Adrenal gland (tissue), 5 donors: ENCODE measurements at regions not wholly inside any gene's neighbourhood (a gene's known extent, or its start where the extent isn't known, plus 50 kb on each side); places are given as distances from the start of the nearest gene placed in this dataset.

Experiments used
- POLR2A ChIP-seq, 2 donors: fragments of 450-650 bp; IDR thresholded peaks; one replicate each; pipeline ENCODE4 v1.6.1; 2017; ENCODE audit warnings: antibody characterized with exemption in 2 of 2, mild to moderate bottlenecking in 2 of 2, moderate library complexity in 1 of 2
- TF ChIP-seq, protein P1 (sequence below), 6 experiments: fragments of 450-650 bp in 4 of 6; fragments of 200-600 bp in 2 of 6; sonication (generic) in 1 of 6; IDR thresholded peaks; 1 replicate in 5 of 6; 2 replicates in 1 of 6; pipeline versions ENCODE4 v1.5.1 to v1.8.0; 2016 to 2021; ENCODE audit warnings: antibody characterized with exemption in 6 of 6, mild to moderate bottlenecking in 2 of 6, moderate library complexity in 1 of 6
- donor health status: DM: no; HTN: no; CAD: no.

DNA sequence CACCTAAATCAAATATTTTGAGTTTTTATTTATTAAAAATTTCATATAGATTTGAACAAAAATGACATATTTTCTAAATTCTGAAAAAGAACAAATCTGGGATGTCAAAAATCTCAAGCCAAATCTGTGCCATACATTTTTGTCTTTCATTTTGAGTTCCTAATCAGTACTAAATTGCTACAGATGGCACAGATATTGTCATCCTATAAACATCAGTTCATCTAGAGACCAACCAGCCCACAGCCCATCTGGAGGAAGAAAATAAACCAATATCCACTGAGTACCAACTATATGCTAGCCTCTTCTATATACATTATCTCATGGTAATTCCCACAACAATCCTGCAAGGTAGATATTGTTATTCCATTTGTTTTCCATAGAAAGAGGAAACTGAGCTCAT is 156.8 kb upstream of the ATP1B1 start:
- TF ChIP-seq, protein P1, sequence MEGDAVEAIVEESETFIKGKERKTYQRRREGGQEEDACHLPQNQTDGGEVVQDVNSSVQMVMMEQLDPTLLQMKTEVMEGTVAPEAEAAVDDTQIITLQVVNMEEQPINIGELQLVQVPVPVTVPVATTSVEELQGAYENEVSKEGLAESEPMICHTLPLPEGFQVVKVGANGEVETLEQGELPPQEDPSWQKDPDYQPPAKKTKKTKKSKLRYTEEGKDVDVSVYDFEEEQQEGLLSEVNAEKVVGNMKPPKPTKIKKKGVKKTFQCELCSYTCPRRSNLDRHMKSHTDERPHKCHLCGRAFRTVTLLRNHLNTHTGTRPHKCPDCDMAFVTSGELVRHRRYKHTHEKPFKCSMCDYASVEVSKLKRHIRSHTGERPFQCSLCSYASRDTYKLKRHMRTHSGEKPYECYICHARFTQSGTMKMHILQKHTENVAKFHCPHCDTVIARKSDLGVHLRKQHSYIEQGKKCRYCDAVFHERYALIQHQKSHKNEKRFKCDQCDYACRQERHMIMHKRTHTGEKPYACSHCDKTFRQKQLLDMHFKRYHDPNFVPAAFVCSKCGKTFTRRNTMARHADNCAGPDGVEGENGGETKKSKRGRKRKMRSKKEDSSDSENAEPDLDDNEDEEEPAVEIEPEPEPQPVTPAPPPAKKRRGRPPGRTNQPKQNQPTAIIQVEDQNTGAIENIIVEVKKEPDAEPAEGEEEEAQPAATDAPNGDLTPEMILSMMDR (IDR thresholded peaks at IDR 0.05), result no peak
- TF ChIP-seq POLR2A (IDR thresholded peaks at IDR 0.05), result no peak
